ENCODE measurements at regions not wholly inside any gene's neighbourhood (a gene's known extent, or its start where the extent isn't known, plus 50 kb on each side); places are given as distances from the start of the nearest gene placed in this dataset.

- no peak for TF ChIP-seq CTCF (IDR thresholded peaks at IDR 0.05)
- no peak for TF ChIP-seq POLR2A (IDR thresholded peaks at IDR 0.05)
Observed at GRCh38 chr5:21063146-21063545, 1075.1 kb upstream of the CDH18 start.

Data from testis (tissue), 2 donors.